Activated CD8-positive, alpha-beta memory T cell treated with anti-CD3 and anti-CD28 coated beads, Interleukin-2, amount 10 ng/mL, durations not matched to agents 7 days and 5 days (primary cell): ENCODE measurements at regions not wholly inside any gene's neighbourhood (a gene's known extent, or its start where the extent isn't known, plus 50 kb on each side); places are given as distances from the start of the nearest gene placed in this dataset.

ENCODE experiments used
- ATAC-seq: fragments of 150-1000 bp; cut with Tn5 transposase; one replicate; pipeline ENCODE4 v1.10.0; 2021; ENCODE audit warnings: moderate library complexity
- CTCF ChIA-PET: fragments of 350-600 bp; sonication (Branson Sonifier 250); formaldehyde crosslinking; loops from one replicate; lab custom pipeline; 2021; ENCODE audit warnings: antibody characterized with exemption; lab: Charles Lee
- DNase-seq: peaks from one replicate; pipeline ENCODE4 v3.0.0-alpha.2; 2020
- H3K27ac Mint-ChIP-seq: one replicate; pipeline ENCODE4 v1.8.0; 2021; ENCODE audit warnings: mild to moderate bottlenecking, mixed read lengths
- H3K27me3 Mint-ChIP-seq: one replicate; pipeline ENCODE4 v1.8.0; 2021; ENCODE audit warnings: mixed read lengths
- H3K36me3 Mint-ChIP-seq: one replicate; pipeline ENCODE4 v1.8.0; 2021; ENCODE audit warnings: mild to moderate bottlenecking, mixed read lengths
- H3K4me1 Mint-ChIP-seq: one replicate; pipeline ENCODE4 v1.8.0; 2021; ENCODE audit warnings: mixed read lengths
- H3K4me3 Mint-ChIP-seq: one replicate; pipeline ENCODE4 v1.8.0; 2021; ENCODE audit warnings: mild to moderate bottlenecking, moderate library complexity, mixed read lengths
- H3K9me3 Mint-ChIP-seq: one replicate; pipeline ENCODE4 v1.8.0; 2022; ENCODE audit warnings: low read depth, mixed read lengths

DNA sequence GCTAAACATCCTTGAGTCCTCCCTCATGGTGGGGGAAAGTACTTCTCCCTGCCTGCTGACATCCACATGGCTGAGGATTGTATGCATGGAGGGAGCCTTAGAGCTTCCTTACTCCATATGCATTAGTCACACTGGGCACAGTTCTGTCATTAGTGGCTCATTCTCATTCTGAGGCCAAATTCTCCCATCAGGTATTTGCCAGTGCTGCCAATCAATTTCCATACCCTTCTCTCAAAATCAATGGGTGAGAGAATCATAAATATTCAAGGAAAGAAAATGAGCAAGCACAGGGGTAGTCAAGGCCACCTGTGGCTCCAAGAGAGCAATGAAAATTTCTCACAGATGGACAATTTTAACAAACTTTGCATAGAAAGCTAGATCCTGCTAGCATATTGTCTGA is 422.6 kb upstream of the SETBP1 start:
- peaks cover 12% of the 10 kb centered on the region for H3K9me3 Mint-ChIP-seq
- no peaks in the 10 kb centered on the region for H3K4me1 Mint-ChIP-seq
- no peak overlapping the region for H3K4me3 Mint-ChIP-seq
- H3K36me3 Mint-ChIP-seq, result no peaks in the 10 kb centered on the region
- CTCF ChIA-PET, result no interaction called here
- H3K27ac Mint-ChIP-seq, result no peak overlapping the region
- H3K27me3 Mint-ChIP-seq, result no peaks in the 10 kb centered on the region
- ATAC-seq, result no peak
- no peak for DNase-seq

DNA sequence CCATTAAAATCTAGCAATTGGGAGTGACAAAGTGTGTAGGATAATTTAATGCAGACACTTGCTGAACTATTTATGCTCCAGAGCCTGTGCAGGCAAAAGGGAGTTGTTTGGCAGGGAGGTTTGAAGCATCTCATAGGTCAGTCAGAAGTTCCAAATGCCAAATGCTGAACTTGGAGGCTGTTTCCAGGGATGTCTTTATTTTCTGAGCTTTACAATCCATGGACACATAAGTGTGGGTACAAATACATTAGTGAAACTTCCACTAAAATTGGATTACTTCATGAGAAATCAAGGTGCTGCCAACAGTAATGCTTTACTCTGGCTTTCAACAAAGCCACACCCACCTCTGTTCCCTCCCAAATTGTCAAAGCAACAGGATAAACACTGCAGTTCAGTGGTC is 422.1 kb upstream of the SETBP1 start:
- no peaks in the 10 kb centered on the region for H3K36me3 Mint-ChIP-seq
- H3K9me3 Mint-ChIP-seq, result peaks cover 8% of the 10 kb centered on the region
- ATAC-seq (no peak), DNase-seq (no peak)
- H3K4me1 Mint-ChIP-seq, result no peaks in the 10 kb centered on the region
- H3K27me3 Mint-ChIP-seq, result no peaks in the 10 kb centered on the region
- no peak overlapping the region for H3K27ac Mint-ChIP-seq
- CTCF ChIA-PET, result no interaction called here
- H3K4me3 Mint-ChIP-seq, result no peak overlapping the region

DNA sequence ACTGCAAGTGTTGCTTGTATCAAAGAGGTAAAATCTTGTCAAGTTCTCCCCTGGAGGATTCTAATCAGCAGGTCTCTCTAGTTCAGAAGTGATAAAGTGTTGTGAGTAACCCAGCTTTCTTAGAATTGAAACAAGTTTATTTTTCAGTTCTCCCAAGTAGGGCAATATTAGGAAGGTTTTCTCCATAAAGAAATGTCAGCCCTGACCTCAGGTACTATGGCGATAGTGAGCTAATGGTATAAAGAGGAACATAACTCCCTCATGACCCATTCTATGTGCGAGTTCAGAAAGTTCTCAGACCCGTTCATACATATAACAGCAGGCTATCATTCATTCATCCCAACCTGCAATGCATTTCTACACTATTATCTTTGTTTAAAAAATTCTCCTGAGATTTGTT is 421.1 kb upstream of the SETBP1 start:
- H3K4me1 Mint-ChIP-seq, result no peaks in the 10 kb centered on the region
- no peak overlapping the region for H3K27ac Mint-ChIP-seq
- ATAC-seq (no peak), DNase-seq (no peak)
- no peak overlapping the region for H3K4me3 Mint-ChIP-seq
- peaks cover 12% of the 10 kb centered on the region for H3K9me3 Mint-ChIP-seq
- H3K36me3 Mint-ChIP-seq, result no peaks in the 10 kb centered on the region
- no peaks in the 10 kb centered on the region for H3K27me3 Mint-ChIP-seq
- CTCF ChIA-PET, result no interaction called here

DNA sequence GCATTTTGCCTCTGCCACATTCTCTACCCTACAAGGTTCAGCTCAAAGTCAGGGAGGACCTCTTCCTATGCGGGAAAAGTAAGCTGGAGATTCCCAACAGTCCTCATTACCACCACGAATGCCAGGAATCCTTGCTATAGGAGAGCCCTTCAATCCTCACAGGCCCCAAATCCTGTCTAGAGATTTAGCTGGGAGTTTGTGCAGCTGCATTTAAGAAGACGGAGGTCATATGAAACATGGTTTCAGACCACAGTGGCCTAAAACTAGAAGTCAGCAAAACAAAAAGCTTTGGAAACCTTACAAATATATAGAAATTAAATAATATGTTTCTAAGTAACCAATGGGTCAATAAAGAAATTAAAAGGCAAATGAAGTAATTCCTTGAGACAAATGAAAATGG is 415.3 kb upstream of the SETBP1 start:
- H3K36me3 Mint-ChIP-seq, result no peaks in the 10 kb centered on the region
- H3K9me3 Mint-ChIP-seq, result peaks cover 9% of the 10 kb centered on the region
- H3K27ac Mint-ChIP-seq, result no peak overlapping the region
- H3K4me3 Mint-ChIP-seq, result no peak overlapping the region
- ATAC-seq, result no peak
- CTCF ChIA-PET, result no interaction called here
- DNase-seq, result no peak
- H3K4me1 Mint-ChIP-seq, result no peaks in the 10 kb centered on the region
- no peaks in the 10 kb centered on the region for H3K27me3 Mint-ChIP-seq

DNA sequence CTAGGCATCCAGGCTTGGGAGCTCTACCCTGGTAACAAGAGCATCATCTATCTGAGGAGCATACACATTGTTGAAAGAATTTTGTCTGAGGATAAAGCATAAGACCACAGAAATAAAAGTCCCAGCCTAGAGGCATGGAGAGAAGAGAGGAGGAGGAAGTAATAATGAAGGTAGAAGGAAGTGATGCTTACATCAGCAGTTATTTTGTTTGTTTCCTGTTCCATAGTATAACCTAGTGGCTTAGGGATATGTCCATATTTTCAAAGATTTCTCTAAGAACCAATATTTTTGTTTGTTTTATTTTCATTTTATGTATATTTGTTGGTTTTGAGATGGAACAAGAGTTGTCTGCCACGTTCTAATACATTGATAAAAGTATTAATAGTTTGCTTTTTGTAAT is 407.4 kb upstream of the SETBP1 start:
- H3K9me3 Mint-ChIP-seq, result no peaks in the 10 kb centered on the region
- no peaks in the 10 kb centered on the region for H3K27me3 Mint-ChIP-seq
- H3K4me1 Mint-ChIP-seq, result no peaks in the 10 kb centered on the region
- no peak overlapping the region for H3K27ac Mint-ChIP-seq
- DNase-seq, result no peak
- CTCF ChIA-PET, result no interaction called here
- H3K36me3 Mint-ChIP-seq, result no peaks in the 10 kb centered on the region
- no peak overlapping the region for H3K4me3 Mint-ChIP-seq
- ATAC-seq, result no peak

DNA sequence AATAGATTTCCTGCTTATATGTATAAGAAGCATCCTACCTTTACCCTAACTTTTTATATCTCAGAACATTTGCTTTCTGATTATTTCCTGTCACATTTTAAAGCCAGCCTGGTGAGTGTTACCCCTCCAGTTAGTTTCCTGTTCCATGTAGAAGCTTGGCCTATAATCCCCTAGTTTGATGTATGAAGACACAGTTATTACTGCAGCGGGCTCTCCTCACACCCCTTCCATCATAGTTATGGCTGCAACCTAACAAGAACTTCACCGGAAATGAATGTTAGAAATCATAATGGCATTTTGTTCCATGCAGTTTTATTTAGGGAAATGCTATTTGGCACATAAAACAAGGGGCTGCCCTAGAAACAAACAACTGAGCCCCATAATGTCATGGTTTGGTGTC is 400.2 kb upstream of the SETBP1 start:
- no peaks in the 10 kb centered on the region for H3K4me1 Mint-ChIP-seq
- CTCF ChIA-PET, result no interaction called here
- no peak overlapping the region for H3K27ac Mint-ChIP-seq
- no peaks in the 10 kb centered on the region for H3K27me3 Mint-ChIP-seq
- H3K36me3 Mint-ChIP-seq, result no peaks in the 10 kb centered on the region
- H3K4me3 Mint-ChIP-seq, result no peak overlapping the region
- ATAC-seq (no peak), DNase-seq (no peak)
- no peaks in the 10 kb centered on the region for H3K9me3 Mint-ChIP-seq

DNA sequence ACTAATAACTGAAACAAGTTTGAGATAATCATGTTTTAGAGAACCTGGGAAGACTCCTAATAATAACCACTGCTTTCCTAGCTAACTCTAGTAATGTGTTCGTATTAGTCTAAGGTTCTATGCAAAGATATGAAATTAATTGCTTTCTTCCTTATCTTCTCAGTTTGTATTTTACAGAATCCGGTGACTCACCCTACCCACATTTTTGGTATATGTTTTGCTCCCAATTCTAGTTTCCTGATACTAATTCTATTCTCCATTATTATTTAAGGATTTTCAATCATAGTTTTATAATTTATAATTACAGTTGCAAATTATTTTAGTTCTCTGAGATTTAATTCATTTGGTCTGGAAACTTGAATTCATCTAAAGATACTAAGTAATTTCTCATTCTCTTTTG is 394.6 kb upstream of the SETBP1 start:
- no peak for DNase-seq
- Mint-ChIP-seq H3K36me3 (no peaks in the 10 kb centered on the region), H3K27ac (no peak overlapping the region), H3K27me3 (peaks cover 2% of the 10 kb centered on the region), H3K4me3 (no peak overlapping the region), H3K9me3 (no peaks in the 10 kb centered on the region), H3K4me1 (no peaks in the 10 kb centered on the region)
- CTCF ChIA-PET, result no interaction called here
- no peak for ATAC-seq

DNA sequence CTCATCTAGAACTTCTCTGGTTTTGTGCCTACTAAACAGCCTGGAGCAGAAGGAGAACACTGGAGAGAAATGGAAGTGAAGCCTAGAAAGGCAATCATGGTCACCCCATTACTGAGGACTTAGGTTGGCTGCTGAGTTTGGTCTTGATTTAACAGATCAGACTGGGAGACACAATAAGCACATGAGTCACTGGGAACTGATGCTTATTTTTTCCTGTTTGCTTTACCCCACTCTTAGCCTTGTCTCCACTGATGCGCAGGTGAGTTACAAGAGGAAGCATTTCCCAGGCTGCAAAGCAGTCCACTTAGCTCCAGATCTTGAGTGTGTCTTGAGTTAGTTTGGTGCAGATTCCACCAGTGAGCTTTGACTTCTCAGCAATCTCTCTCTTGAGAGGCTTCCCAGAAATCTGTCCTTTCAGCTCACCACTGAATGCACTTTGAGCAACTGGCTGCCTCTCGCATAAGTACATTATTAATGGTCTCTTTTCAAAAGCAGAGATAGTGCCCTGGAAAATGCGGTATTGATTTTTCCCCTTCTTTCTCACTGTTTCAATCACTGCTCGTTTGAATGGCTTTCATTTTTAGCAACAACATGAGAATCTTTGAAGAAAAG is 390.2 kb upstream of the SETBP1 start:
- Mint-ChIP-seq H3K36me3 (no peaks in the 10 kb centered on the region), H3K4me1 (no peaks in the 10 kb centered on the region), H3K27me3 (peaks cover 2% of the 10 kb centered on the region), H3K9me3 (no peaks in the 10 kb centered on the region), H3K27ac (no peak overlapping the region), H3K4me3 (no peak overlapping the region)
- ATAC-seq (no peak), DNase-seq (no peak)
- CTCF ChIA-PET, result no interaction called here

DNA sequence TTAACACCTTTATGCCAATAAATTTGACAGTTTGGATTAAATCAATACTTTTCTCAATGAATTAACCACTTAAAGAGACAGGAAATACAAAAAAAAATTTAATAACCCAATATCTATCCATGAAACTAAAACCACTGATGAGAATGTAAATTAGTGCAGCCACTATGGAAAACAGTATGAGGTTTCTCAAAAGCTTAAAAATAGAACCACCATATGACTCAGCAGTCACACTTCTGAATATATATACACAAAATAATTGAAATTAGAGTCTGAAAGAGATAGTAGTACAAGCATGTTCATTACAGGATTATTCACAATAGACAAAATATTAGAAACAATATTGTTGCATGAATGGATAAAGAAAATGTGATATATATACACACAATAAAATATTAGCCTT is 382.1 kb upstream of the SETBP1 start:
- CTCF ChIA-PET, result no interaction called here
- no peak for ATAC-seq

DNA sequence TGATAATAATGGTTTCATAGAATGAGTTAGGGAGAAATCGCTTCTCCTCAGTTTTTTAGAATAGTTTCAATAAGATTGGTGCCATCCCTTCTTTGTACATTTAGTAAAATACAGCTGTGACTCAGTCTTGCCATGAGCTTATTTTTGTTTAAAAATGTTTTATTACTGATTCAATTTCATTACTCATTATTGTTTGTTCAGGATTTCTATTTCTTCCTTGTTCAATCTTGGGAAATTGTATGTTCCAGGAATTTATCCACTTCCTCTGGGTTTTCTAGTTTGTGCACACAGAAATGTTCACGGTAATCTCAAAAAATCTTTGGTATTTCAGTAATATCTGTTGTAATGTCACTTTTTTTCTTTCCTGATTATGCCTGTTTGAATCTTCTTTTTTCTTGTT is 371.5 kb upstream of the SETBP1 start:
- Mint-ChIP-seq H3K27ac (no peak overlapping the region), H3K27me3 (no peaks in the 10 kb centered on the region), H3K4me1 (no peaks in the 10 kb centered on the region), H3K36me3 (no peaks in the 10 kb centered on the region), H3K9me3 (peaks cover 3% of the 10 kb centered on the region), H3K4me3 (no peak overlapping the region)
- ATAC-seq, result no peak
- CTCF ChIA-PET, result no interaction called here
- DNase-seq, result no peak

More for the DNA sequence above, 382.1 kb upstream of the SETBP1 start:
- Mint-ChIP-seq H3K4me3 (no peak overlapping the region), H3K27me3 (no peaks in the 10 kb centered on the region), H3K4me1 (no peaks in the 10 kb centered on the region), H3K9me3 (no peaks in the 10 kb centered on the region), H3K27ac (no peak overlapping the region), H3K36me3 (no peaks in the 10 kb centered on the region)
- DNase-seq, result no peak

DNA sequence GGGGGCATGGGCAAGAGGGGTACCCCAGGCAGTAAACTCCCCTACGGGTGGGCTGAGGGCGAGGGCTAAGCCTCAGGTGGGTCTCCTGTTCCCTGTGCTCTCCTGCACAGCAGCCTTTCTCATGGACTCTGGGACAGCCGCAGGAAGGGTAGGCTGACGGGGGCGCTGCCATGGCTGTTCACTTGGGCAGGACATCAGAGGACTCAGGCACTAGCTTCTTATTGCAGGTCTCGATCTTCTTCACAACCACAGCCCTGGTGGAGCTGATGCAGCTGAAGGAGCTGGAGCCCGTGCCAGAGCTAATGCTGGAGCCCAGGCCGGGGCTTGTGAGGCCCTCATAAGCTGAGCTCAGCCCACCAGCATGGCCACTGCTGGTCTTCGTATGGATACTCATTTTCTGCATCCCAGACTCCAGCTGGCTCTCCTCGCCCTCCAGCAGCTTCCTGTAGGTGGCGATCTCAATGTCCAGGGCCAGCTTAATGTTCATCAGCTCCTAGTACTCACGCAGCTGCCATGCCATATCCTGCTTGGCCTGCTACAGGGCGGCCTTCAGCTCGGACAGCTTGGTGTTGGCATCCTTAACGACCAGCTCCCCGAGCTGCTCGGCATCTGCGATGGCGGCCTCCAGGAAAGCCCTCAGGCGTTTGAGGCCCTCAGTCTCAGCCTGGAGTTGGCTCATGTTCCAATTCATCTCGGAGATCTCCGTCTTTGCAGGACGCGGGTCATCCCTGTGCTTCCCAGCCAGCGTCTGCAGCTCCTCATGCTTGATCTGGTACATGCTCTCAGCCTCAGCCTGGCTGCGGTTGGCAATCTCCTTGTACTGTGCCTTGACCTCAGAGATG is 359.8 kb upstream of the SETBP1 start:
- CTCF ChIA-PET, result no interaction called here
- Mint-ChIP-seq H3K36me3 (no peaks in the 10 kb centered on the region), H3K27me3 (no peaks in the 10 kb centered on the region), H3K9me3 (no peaks in the 10 kb centered on the region), H3K27ac (no peak overlapping the region), H3K4me3 (no peak overlapping the region), H3K4me1 (no peaks in the 10 kb centered on the region)
- DNase-seq (no peak), ATAC-seq (no peak)

DNA sequence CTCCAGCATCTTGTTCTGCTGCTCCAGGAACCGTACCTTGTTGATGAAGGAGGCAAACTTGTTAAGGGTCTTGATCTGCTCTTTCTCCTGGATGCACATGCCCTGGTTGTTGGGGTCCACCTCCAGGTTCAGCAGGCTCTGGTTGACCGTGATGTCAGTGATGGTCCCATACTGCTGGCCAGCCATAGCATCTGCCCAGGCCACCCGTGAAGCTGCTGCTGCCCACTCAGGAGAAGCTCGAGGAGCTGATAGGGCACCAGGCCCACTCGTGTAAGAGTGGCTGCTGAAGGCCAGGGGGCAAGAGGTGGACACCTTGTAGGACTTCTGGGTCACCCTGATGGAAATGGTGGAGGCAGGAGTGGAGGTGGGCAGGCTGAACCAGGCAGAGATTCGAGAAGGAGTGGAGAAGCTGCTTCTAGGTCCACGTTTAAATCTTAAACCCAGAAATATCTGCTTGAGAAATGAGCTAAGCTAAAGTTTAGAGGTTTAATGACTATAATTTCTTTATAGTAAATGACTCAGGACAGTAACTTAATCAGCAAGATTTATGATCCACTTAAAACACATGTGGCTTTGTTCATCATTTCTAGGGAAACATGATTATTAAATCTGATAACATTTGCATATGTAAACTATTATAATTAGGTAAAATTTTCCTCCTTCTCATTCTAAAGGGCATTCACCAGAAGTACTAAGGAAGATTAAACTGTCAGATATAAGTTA is 358.7 kb upstream of the SETBP1 start:
- ATAC-seq (no peak), DNase-seq (no peak)
- Mint-ChIP-seq H3K27me3 (no peaks in the 10 kb centered on the region), H3K4me3 (no peak overlapping the region), H3K9me3 (no peaks in the 10 kb centered on the region), H3K36me3 (no peaks in the 10 kb centered on the region), H3K27ac (no peak overlapping the region), H3K4me1 (no peaks in the 10 kb centered on the region)
- CTCF ChIA-PET, result no interaction called here

DNA sequence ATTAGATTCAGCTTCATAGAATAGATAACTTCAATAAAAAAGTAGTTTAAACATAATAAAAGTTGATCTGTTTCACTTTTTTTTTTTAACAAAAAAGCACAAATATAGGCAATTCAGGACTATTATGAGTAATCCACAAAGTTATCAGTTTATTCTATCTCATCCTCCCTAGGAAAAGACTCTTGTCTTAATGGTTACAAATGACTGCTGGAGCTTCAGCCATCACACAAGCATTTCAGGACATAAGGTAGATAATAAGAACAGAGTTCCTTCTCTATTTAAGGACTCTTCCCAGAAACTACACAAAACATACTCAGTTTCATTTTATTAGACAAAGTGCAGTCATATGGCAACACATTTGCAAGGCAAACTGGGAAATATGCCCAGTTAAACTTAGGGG is 357.6 kb upstream of the SETBP1 start:
- no peak overlapping the region for H3K27ac Mint-ChIP-seq
- ATAC-seq (no peak), DNase-seq (no peak)
- H3K36me3 Mint-ChIP-seq, result no peaks in the 10 kb centered on the region
- no peaks in the 10 kb centered on the region for H3K9me3 Mint-ChIP-seq
- H3K27me3 Mint-ChIP-seq, result no peaks in the 10 kb centered on the region
- CTCF ChIA-PET, result no interaction called here
- no peak overlapping the region for H3K4me3 Mint-ChIP-seq
- no peaks in the 10 kb centered on the region for H3K4me1 Mint-ChIP-seq

DNA sequence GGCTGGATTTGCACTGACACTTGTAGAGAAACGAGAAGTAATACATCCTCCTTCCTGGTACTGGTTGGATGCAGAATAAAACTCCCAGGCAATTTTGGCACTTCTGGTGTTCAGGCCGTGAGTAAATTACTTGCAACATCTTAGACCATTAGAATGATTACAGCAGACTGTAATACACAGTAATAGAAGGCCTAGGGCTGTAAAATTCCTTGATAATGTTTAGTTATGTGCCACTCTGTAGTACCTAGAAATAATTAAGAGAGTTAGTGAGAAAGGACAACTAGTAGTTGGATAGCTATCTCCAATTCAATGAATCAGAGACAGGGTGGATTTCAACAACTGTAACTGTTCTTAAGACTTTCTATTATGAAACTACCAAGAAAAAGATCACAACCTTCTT is 356.3 kb upstream of the SETBP1 start:
- CTCF ChIA-PET, result no interaction called here
- H3K36me3 Mint-ChIP-seq, result no peaks in the 10 kb centered on the region
- H3K27ac Mint-ChIP-seq, result no peak overlapping the region
- DNase-seq (no peak), ATAC-seq (no peak)
- no peak overlapping the region for H3K4me3 Mint-ChIP-seq
- no peaks in the 10 kb centered on the region for H3K27me3 Mint-ChIP-seq
- H3K9me3 Mint-ChIP-seq, result no peaks in the 10 kb centered on the region
- H3K4me1 Mint-ChIP-seq, result no peaks in the 10 kb centered on the region
